Esophagus (tissue), 2 donors: ENCODE measurements at regions not wholly inside any gene's neighbourhood (a gene's known extent, or its start where the extent isn't known, plus 50 kb on each side); places are given as distances from the start of the nearest gene placed in this dataset.

Source experiments
- H3K27ac ChIP-seq, 2 donors: one replicate each; pipeline ENCODE4 v1.5.1; 2013; ENCODE audit warnings: low read depth in 2 of 2, mild to moderate bottlenecking in 2 of 2, inconsistent platforms in 1 of 2, low read length in 1 of 2, moderate library complexity in 1 of 2
- H3K27me3 ChIP-seq, 2 donors: one replicate each; pipeline ENCODE4 v1.6.1; 2013; ENCODE audit warnings: low read length in 2 of 2, control low read depth in 1 of 2, mild to moderate bottlenecking in 1 of 2; ENCODE audit not compliant: insufficient read depth in 2 of 2, control insufficient read depth in 1 of 2
- H3K36me3 ChIP-seq, 2 donors: one replicate each; pipeline ENCODE4 v1.6.1; 2013; ENCODE audit warnings: low read length in 1 of 2; ENCODE audit not compliant: control insufficient read depth in 2 of 2, insufficient read depth in 2 of 2
- H3K4me1 ChIP-seq, 2 donors: one replicate each; pipeline ENCODE4 v1.6.1; 2013; ENCODE audit warnings: low read length in 1 of 2; ENCODE audit not compliant: control insufficient read depth in 2 of 2, insufficient read depth in 2 of 2
- H3K4me3 ChIP-seq, 2 donors: one replicate each; pipeline ENCODE4 v1.5.1; 2013; ENCODE audit warnings: low read length in 2 of 2, mild to moderate bottlenecking in 2 of 2, low read depth in 1 of 2, moderate library complexity in 1 of 2
- H3K9me3 ChIP-seq, 2 donors: one replicate each; pipeline ENCODE4 v1.6.1; 2013; ENCODE audit warnings: mild to moderate bottlenecking in 2 of 2, low read depth in 1 of 2, low read length in 1 of 2, moderate library complexity in 1 of 2; ENCODE audit not compliant: control insufficient read depth in 2 of 2, insufficient read depth in 1 of 2
- WGBS, 2 donors: extraction: QIAGEN DNeasy Blood & Tissue Kit; methylation state at CpG; one replicate each; pipeline ENCODE4 v1.1.7; 2013; 5-methylcytosine and 5-hydroxymethylcytosine counted together
- donor health status: healthy with polysubstance abuse.
- donor health status: Bipolar disorder and iron deficiency.

DNA sequence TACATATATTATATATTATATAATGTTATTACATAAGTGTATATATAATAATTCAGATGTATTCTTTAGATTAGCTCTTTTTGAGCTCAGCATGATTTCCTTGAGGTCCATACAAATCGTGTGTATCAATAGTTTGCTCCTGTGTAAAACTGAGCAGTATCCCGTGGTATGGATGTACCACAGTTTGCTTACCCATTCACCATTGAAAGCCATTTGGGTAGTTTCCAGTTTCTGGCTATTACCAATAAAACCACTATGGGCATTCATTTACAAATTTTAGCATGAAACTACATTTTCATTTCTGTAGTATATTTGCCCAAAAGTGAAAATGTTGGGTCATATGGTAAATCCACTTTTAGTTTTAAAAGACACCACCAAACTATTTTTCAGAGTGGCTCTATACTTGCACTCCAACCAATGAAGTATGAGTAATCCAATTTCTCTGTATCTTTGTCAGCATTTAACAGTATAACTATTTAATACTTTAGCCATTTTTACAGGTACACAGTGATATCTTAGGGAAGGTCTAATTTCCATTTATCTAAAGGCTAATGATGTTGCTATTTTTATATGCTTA is 1361.4 kb upstream of the GBE1 start:
- Histone ChIP-seq H3K4me3 (no peak overlapping the region), H3K27ac (no peak overlapping the region), H3K36me3 (no peaks in the 10 kb centered on the region), H3K27me3 (no peaks in the 10 kb centered on the region), H3K9me3 (no peaks in the 10 kb centered on the region), H3K4me1 (no peaks in the 10 kb centered on the region)
- 72 to 79% methylated on average over 2 of the region's 2 CpGs for WGBS, 2 donors

GRCh38 chr3:83093222-83093572 is 1331.8 kb upstream of the GBE1 start:
- 48 to 58% methylated on average over 4 of the region's 4 CpGs for WGBS, 2 donors
- H3K27ac ChIP-seq = no peak overlapping the region

GRCh38 chr3:83092521-83093221 is 1331.2 kb upstream of the GBE1 start:
- no peaks in the 10 kb centered on the region for H3K4me1 ChIP-seq
- 37 to 42% methylated on average over 2 of the region's 2 CpGs for WGBS, 2 donors
- H3K4me3 ChIP-seq = no peak overlapping the region
- H3K9me3 ChIP-seq = no peaks in the 10 kb centered on the region
- H3K27ac ChIP-seq = no peak overlapping the region
- no peaks in the 10 kb centered on the region for H3K36me3 ChIP-seq
- no peaks in the 10 kb centered on the region for H3K27me3 ChIP-seq

More at GRCh38 chr3:83093222-83093572, 1331.8 kb upstream of the GBE1 start:
- Histone ChIP-seq H3K4me1 (no peaks in the 10 kb centered on the region), H3K36me3 (no peaks in the 10 kb centered on the region), H3K9me3 (no peaks in the 10 kb centered on the region), H3K27me3 (no peaks in the 10 kb centered on the region), H3K4me3 (no peak overlapping the region)

DNA sequence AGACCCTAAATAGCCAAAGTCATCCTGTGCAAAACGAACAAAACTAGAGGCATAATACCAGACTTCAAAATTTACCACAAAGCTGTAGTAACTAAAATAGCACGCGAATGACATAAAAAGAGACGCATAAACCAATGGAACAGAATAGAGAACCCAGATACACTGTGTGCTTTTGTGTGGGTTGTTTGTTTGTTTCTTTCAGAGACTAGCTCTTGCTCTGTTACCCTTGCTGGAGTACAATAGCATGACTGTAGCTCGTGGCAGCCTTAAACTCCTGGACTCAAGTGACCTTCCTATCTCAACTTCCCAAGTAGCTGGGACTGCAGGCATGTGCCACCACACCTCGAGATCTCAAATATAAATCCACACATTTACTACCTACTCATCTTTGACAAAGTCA is 1314.6 kb upstream of the GBE1 start:
- 75% methylated on average over 6 of the region's 6 CpGs for WGBS, 2 donors
- Histone ChIP-seq H3K27ac (no peak overlapping the region), H3K27me3 (no peaks in the 10 kb centered on the region), H3K9me3 (no peaks in the 10 kb centered on the region), H3K36me3 (no peaks in the 10 kb centered on the region), H3K4me1 (no peaks in the 10 kb centered on the region), H3K4me3 (no peak overlapping the region)

GRCh38 chr3:83074485-83074884 is 1313.0 kb upstream of the GBE1 start:
- H3K27me3 ChIP-seq = no peaks in the 10 kb centered on the region
- H3K4me3 ChIP-seq = no peak overlapping the region
- peaks cover 0 to 2% of the 10 kb centered on the region in 2 donors for H3K9me3 ChIP-seq
- H3K36me3 ChIP-seq = no peaks in the 10 kb centered on the region
- H3K4me1 ChIP-seq = no peaks in the 10 kb centered on the region
- H3K27ac ChIP-seq = no peak overlapping the region

DNA sequence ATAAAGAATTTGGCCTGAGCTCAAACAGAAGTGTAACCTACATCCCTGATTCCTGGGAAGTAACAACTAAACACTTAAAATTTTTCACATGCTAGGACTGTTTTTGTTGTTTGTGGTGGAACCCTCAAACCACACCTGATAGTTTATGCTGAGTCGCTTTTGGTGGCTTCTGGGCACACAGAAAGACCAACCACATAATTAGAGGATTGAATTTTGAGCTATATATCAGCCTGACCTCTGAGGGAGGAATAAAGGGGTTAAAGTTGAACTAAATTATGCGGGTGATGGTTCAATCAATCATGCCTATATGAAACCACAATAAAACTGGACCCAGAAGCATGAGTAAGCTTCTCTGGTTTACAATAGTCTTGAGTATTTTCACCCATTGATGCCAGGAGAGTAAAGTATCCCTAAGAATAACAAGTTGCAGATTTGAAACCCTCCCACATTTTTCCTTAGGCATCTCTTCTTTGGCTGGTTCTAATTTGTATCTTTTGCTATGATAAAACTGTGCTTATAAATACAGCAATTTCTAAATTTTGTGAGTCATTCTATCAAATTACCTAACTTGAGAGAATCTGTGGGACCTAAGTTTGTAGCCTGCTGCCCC is 1304.5 kb upstream of the GBE1 start:
- Histone ChIP-seq H3K4me1 (no peaks in the 10 kb centered on the region), H3K9me3 (peaks cover 0 to 2% of the 10 kb centered on the region in 2 donors), H3K27ac (no peak overlapping the region), H3K36me3 (no peaks in the 10 kb centered on the region), H3K4me3 (no peak overlapping the region), H3K27me3 (no peaks in the 10 kb centered on the region)
- WGBS, 2 donors = 53 to 56% methylated on average over 2 of the region's 2 CpGs

DNA sequence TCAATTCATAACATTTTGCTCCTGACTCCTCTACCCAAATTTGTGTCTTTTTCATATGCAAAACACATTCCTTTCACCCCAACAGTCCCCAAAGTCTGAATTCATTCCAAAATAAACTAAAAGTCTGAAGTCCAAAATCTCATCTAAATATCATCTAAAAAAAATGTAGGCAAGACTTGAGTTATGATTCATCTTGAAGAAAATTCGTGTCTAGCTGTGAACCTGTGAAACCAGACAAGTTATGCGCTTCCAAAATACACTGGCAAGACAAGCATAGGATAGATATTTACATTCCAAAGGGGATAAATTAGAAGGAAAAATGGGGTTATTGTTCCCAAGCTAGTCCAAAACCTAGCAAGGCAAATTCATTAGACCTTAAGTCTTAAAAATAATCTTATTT is 1302.0 kb upstream of the GBE1 start:
- 61 to 62% methylated on average over 2 of the region's 2 CpGs for WGBS, 2 donors
- Histone ChIP-seq H3K4me1 (no peaks in the 10 kb centered on the region), H3K27me3 (no peaks in the 10 kb centered on the region), H3K36me3 (no peaks in the 10 kb centered on the region), H3K27ac (no peak overlapping the region), H3K4me3 (no peak overlapping the region), H3K9me3 (peaks cover 0 to 3% of the 10 kb centered on the region in 2 donors)

DNA sequence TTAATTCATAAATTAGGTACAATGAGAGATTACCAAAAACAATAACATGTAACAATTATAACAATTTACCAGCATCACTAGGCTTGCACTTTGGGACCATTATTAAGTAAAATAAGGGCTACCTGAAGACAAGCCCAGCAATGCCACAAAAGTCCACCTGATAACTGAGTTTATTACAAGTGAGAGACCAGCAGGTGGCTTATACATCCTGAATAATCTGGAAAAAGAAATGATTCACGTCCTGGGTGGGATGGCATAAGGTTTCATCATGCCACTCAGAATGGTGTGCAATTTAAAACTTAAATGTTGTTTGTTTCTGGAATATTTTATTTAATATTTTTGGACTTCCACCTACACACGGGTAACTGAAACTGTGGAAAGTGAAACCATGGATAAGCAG is 1287.1 kb upstream of the GBE1 start:
- H3K4me1 ChIP-seq = no peaks in the 10 kb centered on the region
- H3K27me3 ChIP-seq = no peaks in the 10 kb centered on the region
- no peak overlapping the region for H3K27ac ChIP-seq
- H3K9me3 ChIP-seq = no peaks in the 10 kb centered on the region
- no peak overlapping the region for H3K4me3 ChIP-seq
- H3K36me3 ChIP-seq = no peaks in the 10 kb centered on the region
- 37 to 46% methylated on average over 2 of the region's 2 CpGs for WGBS, 2 donors

- WGBS, 2 donors = 33 to 36% methylated on average over 1 of the region's 1 CpG
- Histone ChIP-seq H3K4me1 (no peaks in the 10 kb centered on the region), H3K36me3 (no peaks in the 10 kb centered on the region), H3K27me3 (no peaks in the 10 kb centered on the region), H3K4me3 (no peak overlapping the region), H3K9me3 (peaks cover 3% of the 10 kb centered on the region in 2 donors), H3K27ac (no peak overlapping the region)
Measured at GRCh38 chr3:83039422-83039821, 1278.0 kb upstream of the GBE1 start.

GRCh38 chr3:83035704-83036010 is 1274.2 kb upstream of the GBE1 start:
- Histone ChIP-seq H3K4me3 (no peak overlapping the region), H3K27me3 (no peaks in the 10 kb centered on the region), H3K4me1 (no peaks in the 10 kb centered on the region), H3K36me3 (no peaks in the 10 kb centered on the region), H3K9me3 (peaks cover 3% of the 10 kb centered on the region in 2 donors), H3K27ac (no peak overlapping the region)
- WGBS, 2 donors = 66 to 67% methylated on average over 2 of the region's 2 CpGs
